ENCODE measurements at regions not wholly inside any gene's neighbourhood (a gene's known extent, or its start where the extent isn't known, plus 50 kb on each side); places are given as distances from the start of the nearest gene placed in this dataset.
"Not testable (repeated sequence)": the region's sequence is repeated elsewhere in the genome, so short reads cannot be mapped to it uniquely, and the experiment has no call there.

DNA sequence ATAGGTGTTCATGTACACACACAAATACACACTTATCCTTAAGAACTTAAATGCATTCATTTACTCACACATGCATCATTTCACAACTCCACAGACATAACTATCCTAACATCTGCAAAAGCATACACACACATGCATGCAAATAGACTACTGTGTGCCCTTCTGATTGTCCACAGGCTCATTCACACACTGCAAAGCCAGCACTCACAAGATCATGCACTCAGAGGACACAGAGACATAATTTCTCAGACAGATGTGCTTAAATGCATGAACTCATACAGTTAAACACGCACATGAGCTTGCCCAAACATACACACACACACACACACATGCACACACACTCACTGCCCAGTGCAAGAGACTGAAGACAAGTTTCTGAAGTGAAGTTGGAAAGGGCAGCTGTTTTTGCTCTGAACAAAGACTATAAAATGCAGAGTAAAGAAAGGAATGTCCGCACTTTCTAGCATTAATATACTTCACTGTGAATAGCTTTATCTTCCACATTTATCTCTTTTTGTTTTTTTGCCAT, 1018.0 kb upstream of the HS3ST1 start:
- DNase-seq (ENCODE audit: low read depth): no peak
- no peak overlapping the region for H3K4me3 ChIP-seq (ENCODE audit: low read depth, low read length)
- TF ChIP-seq, protein P1, sequence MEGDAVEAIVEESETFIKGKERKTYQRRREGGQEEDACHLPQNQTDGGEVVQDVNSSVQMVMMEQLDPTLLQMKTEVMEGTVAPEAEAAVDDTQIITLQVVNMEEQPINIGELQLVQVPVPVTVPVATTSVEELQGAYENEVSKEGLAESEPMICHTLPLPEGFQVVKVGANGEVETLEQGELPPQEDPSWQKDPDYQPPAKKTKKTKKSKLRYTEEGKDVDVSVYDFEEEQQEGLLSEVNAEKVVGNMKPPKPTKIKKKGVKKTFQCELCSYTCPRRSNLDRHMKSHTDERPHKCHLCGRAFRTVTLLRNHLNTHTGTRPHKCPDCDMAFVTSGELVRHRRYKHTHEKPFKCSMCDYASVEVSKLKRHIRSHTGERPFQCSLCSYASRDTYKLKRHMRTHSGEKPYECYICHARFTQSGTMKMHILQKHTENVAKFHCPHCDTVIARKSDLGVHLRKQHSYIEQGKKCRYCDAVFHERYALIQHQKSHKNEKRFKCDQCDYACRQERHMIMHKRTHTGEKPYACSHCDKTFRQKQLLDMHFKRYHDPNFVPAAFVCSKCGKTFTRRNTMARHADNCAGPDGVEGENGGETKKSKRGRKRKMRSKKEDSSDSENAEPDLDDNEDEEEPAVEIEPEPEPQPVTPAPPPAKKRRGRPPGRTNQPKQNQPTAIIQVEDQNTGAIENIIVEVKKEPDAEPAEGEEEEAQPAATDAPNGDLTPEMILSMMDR (conservative IDR thresholded peaks at IDR 0.05; ENCODE audit: low read depth, low read length): no peak

- TF ChIP-seq, protein P1 (conservative IDR thresholded peaks at IDR 0.05; ENCODE audit: low read depth, low read length): no peak
- no peak overlapping the region for H3K4me3 ChIP-seq (ENCODE audit: low read depth, low read length)
These were observed 1017.6 kb upstream of the HS3ST1 start for GRCh38 chr4:12446256-12446655.

GRCh38 chr4:12445711-12446235, 1017.1 kb upstream of the HS3ST1 start:
- H3K4me3 ChIP-seq (ENCODE audit: low read depth, low read length): no peak overlapping the region
- DNase-seq (ENCODE audit: low read depth): no peak

More at GRCh38 chr4:12446256-12446655, 1017.6 kb upstream of the HS3ST1 start:
- no peak for DNase-seq (ENCODE audit: low read depth)

GRCh38 chr4:12439633-12440305, 1011.1 kb upstream of the HS3ST1 start:
- peak; percentile 0 for DNase-seq (ENCODE audit: low read depth)
- TF ChIP-seq, protein P1 (conservative IDR thresholded peaks at IDR 0.05; ENCODE audit: low read depth, low read length): no peak
- H3K4me3 ChIP-seq (ENCODE audit: low read depth, low read length): no peak overlapping the region

More at GRCh38 chr4:12445711-12446235, 1017.1 kb upstream of the HS3ST1 start:
- TF ChIP-seq, protein P1 (conservative IDR thresholded peaks at IDR 0.05; ENCODE audit: low read depth, low read length): no peak

DNA sequence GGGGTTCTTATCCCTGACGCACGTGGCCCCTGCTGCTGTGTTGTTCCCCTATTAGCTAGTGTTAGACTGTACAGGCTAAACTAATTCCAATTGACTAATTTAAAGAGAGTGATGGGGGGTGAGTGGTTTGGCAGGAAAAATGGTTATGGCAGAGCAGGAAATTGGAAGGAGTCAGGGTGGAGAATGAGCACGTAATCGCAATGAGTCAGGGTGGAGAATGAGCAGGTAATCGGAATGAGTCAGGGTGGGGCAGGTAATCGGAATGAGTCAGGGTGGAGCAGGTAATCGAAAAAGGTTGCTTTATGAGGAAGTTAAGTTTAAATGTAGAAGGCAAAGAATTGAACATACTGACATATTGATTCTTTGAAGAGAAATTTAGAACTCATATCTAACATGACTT, 1002.6 kb upstream of the HS3ST1 start:
- not testable (repeated sequence) for H3K4me3 ChIP-seq (ENCODE audit: low read depth, low read length); DNase-seq (ENCODE audit: low read depth)

- TF ChIP-seq, protein P1 (conservative IDR thresholded peaks at IDR 0.05; ENCODE audit: low read depth, low read length): no peak
- no peak for DNase-seq (ENCODE audit: low read depth)
These were observed 992.7 kb upstream of the HS3ST1 start for GRCh38 chr4:12421364-12421763.

GRCh38 chr4:12416755-12417154, 988.1 kb upstream of the HS3ST1 start:
- no peak overlapping the region for H3K4me3 ChIP-seq (ENCODE audit: low read depth, low read length)
- DNase-seq (ENCODE audit: low read depth): no peak
- TF ChIP-seq, protein P1 (conservative IDR thresholded peaks at IDR 0.05; ENCODE audit: low read depth, low read length): no peak

More at GRCh38 chr4:12421364-12421763, 992.7 kb upstream of the HS3ST1 start:
- no peak overlapping the region for H3K4me3 ChIP-seq (ENCODE audit: low read depth, low read length)
